ENCODE measurements at regions not wholly inside any gene's neighbourhood (a gene's known extent, or its start where the extent isn't known, plus 50 kb on each side); places are given as distances from the start of the nearest gene placed in this dataset.

DNA sequence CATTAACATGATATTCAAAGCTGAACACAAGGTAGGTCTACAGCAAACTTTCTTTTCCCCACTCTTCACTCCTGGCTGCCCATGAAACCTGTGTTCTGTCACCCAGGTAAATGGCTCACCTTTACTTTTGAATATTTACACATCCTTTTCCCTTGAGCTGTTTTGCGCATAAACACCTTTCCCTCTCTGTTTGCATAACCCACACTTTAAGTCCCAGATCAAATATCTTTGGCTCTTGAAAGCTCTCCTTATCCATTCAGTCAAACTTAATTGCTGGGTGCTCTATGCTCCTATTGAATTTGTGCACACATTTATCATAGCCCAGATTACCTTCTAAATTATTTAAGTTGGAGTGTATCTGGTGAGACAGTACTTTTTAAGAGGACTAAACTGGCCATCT is 51.7 kb upstream of the ATP8A1 start:
- TF ChIP-seq, protein P1, sequence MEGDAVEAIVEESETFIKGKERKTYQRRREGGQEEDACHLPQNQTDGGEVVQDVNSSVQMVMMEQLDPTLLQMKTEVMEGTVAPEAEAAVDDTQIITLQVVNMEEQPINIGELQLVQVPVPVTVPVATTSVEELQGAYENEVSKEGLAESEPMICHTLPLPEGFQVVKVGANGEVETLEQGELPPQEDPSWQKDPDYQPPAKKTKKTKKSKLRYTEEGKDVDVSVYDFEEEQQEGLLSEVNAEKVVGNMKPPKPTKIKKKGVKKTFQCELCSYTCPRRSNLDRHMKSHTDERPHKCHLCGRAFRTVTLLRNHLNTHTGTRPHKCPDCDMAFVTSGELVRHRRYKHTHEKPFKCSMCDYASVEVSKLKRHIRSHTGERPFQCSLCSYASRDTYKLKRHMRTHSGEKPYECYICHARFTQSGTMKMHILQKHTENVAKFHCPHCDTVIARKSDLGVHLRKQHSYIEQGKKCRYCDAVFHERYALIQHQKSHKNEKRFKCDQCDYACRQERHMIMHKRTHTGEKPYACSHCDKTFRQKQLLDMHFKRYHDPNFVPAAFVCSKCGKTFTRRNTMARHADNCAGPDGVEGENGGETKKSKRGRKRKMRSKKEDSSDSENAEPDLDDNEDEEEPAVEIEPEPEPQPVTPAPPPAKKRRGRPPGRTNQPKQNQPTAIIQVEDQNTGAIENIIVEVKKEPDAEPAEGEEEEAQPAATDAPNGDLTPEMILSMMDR (IDR thresholded peaks at IDR 0.05): no peak
- TF ChIP-seq ZFX (IDR thresholded peaks at IDR 0.05; ENCODE audit: borderline replicate concordance): no peak

Measured in 22Rv1 (cell line).